Neural cell (in vitro differentiated cells): ENCODE measurements at regions not wholly inside any gene's neighbourhood (a gene's known extent, or its start where the extent isn't known, plus 50 kb on each side); places are given as distances from the start of the nearest gene placed in this dataset.

ENCODE experiments used
- H2AFZ ChIP-seq: fragments of 200-600, 300-800 bp; sonication (generic), shearing (Covaris generic); 2 replicates; pipeline ENCODE4 v1.6.0; 2014; ENCODE audit warnings: low read depth, mild to moderate bottlenecking, antibody characterized with exemption, low read length, moderate library complexity
- H3F3A ChIP-seq: fragments of 200-600 bp; shearing (Covaris generic); 2 replicates; pipeline ENCODE4 v1.6.1; 2016; ENCODE audit warnings: mild to moderate bottlenecking, moderate library complexity, mixed read lengths, antibody characterized with exemption, low read length; ENCODE audit not compliant: insufficient read depth, poor library complexity, severe bottlenecking
- H3K27ac ChIP-seq: fragments of 200-600, 300-800 bp; sonication (generic), shearing (Covaris generic); 2 replicates; pipeline ENCODE4 v1.5.1; 2014; ENCODE audit warnings: mild to moderate bottlenecking, low read length, moderate library complexity
- H3K27me3 ChIP-seq: fragments of 300-800, 200-600 bp; sonication (generic), shearing (Covaris generic); 2 replicates; pipeline ENCODE4 v1.6.0; 2014; ENCODE audit warnings: mild to moderate bottlenecking, low read depth, low read length, moderate library complexity; ENCODE audit not compliant: insufficient read depth
- H3K36me3 ChIP-seq: fragments of 300-800, 200-600 bp; sonication (generic), shearing (Covaris generic); 2 replicates; pipeline ENCODE4 v1.5.1; 2014; ENCODE audit warnings: mild to moderate bottlenecking, antibody characterized with exemption, low read length, moderate library complexity; ENCODE audit not compliant: insufficient read depth
- H3K4me2 ChIP-seq: fragments of 300-800, 200-600 bp; sonication (generic), shearing (Covaris generic); 2 replicates; pipeline ENCODE4 v1.6.0; 2014; ENCODE audit warnings: mild to moderate bottlenecking, low read length
- H3K4me3 ChIP-seq: fragments of 300-800, 200-600 bp; sonication (generic), shearing (Covaris generic); 2 replicates; pipeline ENCODE4 v1.5.1; 2014; ENCODE audit warnings: mild to moderate bottlenecking, low read length, moderate library complexity
- H3K79me2 ChIP-seq: fragments of 200-600 bp; shearing (Covaris generic); replicated peaks from 2 replicates; pipeline ENCODE4 v1.6.0; 2014; ENCODE audit warnings: mild to moderate bottlenecking, low read length, moderate library complexity; ENCODE audit not compliant: insufficient read depth
- H3K9ac ChIP-seq: fragments of 300-800, 200-600 bp; sonication (generic), shearing (Covaris generic); 2 replicates; pipeline ENCODE4 v1.6.1; 2016; ENCODE audit warnings: mild to moderate bottlenecking, low read length, mixed read lengths
- H3K9me2 ChIP-seq: fragments of 200-600 bp; shearing (Covaris generic); 2 replicates; pipeline ENCODE4 v1.6.1; 2016; ENCODE audit warnings: mild to moderate bottlenecking, low read length, mixed read lengths; ENCODE audit not compliant: insufficient read depth
- H3K9me3 ChIP-seq: fragments of 200-600, 300-800 bp; sonication (generic), shearing (Covaris generic); 2 replicates; pipeline ENCODE4 v1.6.1; 2016; ENCODE audit warnings: mild to moderate bottlenecking, mixed run types, low read length, moderate library complexity, mixed read lengths
- H4K20me1 ChIP-seq: fragments of 200-600 bp; shearing (Covaris generic); 2 replicates; pipeline ENCODE4 v1.6.1; 2016; ENCODE audit warnings: mild to moderate bottlenecking, mixed run types; ENCODE audit not compliant: insufficient read depth
- EP300 ChIP-seq: fragments of 450-650 bp; conservative IDR thresholded peaks from 2 replicates; pipeline ENCODE4 v1.6.1; 2014; ENCODE audit warnings: antibody characterized with exemption, mild to moderate bottlenecking, moderate library complexity; ENCODE audit not compliant: poor library complexity, severe bottlenecking
- EZH2 ChIP-seq: fragments of 200-600, 300-800 bp; shearing (Covaris generic), sonication (generic); IDR thresholded peaks from 2 replicates; pipeline ENCODE4 v1.6.1; 2014; ENCODE audit warnings: antibody characterized with exemption, low read length, borderline replicate concordance, mild to moderate bottlenecking; ENCODE audit not compliant: insufficient read depth, poor library complexity, severe bottlenecking
- MXI1 ChIP-seq: fragments of 450-650 bp; conservative IDR thresholded peaks from 2 replicates; pipeline ENCODE4 v1.6.1; 2014; ENCODE audit warnings: antibody characterized with exemption, mild to moderate bottlenecking; ENCODE audit not compliant: poor library complexity, severe bottlenecking
- POLR2AphosphoS5 ChIP-seq: IDR thresholded peaks from 2 replicates; pipeline ENCODE4 v1.6.1; 2012
- RAD21 ChIP-seq: fragments of 450-650 bp; conservative IDR thresholded peaks from 2 replicates; pipeline ENCODE4 v1.6.1; 2014; ENCODE audit warnings: antibody characterized with exemption, mild to moderate bottlenecking, moderate library complexity
- SMC3 ChIP-seq: fragments of 450-650 bp; conservative IDR thresholded peaks from 2 replicates; pipeline ENCODE4 v1.6.1; 2014; ENCODE audit warnings: antibody characterized with exemption, mild to moderate bottlenecking, moderate library complexity; ENCODE audit not compliant: poor library complexity
- TAF1 ChIP-seq: IDR thresholded peaks from 2 replicates; pipeline ENCODE4 v1.6.1; 2012; ENCODE audit warnings: low read depth
- TF ChIP-seq, protein P1 (sequence below): fragments of 450-650 bp; IDR thresholded peaks from 2 replicates; pipeline ENCODE4 v1.5.1; 2014; ENCODE audit warnings: antibody characterized with exemption, mild to moderate bottlenecking, moderate library complexity; ENCODE audit not compliant: poor library complexity, severe bottlenecking
- TF ChIP-seq, protein P2 (sequence below): IDR thresholded peaks from 2 replicates; pipeline ENCODE4 v1.6.1; 2012; ENCODE audit warnings: borderline replicate concordance

DNA sequence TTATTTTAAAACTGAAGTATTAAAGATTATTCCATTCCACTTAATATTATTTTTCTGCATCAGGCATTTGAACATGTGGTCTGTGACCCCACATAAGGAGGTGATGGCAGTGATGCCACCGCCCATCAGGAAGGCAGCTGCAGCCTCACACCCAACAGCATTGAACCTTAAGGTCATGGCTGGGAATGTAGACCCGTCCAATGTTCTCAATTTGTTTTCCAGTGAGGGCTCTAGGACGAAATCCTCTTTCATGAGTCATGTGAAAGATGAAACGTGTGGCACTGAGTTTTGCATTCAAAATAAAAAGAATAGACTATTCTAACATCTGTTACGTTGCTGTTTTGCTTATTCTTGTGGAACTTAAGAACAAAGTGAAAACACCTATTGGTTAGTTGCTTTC, 74.5 kb upstream of the ANKRD10 start:
- Histone ChIP-seq H3K79me2 (no peaks in the 10 kb centered on the region), H3K9ac (no peak overlapping the region), H3K27me3 (no peaks in the 10 kb centered on the region), H3K9me2 (no peaks in the 10 kb centered on the region), H3K4me2 (no peak overlapping the region), H3K27ac (no peak overlapping the region), H3K4me3 (no peak overlapping the region), H3K36me3 (no peaks in the 10 kb centered on the region), H2AFZ (no peak overlapping the region), H3K9me3 (no peaks in the 10 kb centered on the region), H4K20me1 (no peaks in the 10 kb centered on the region), H3F3A (no peaks in the 10 kb centered on the region)
- TF ChIP-seq EZH2 (no peak), MXI1 (no peak), RAD21 (no peak), SMC3 (no peak), EP300 (no peak), POLR2AphosphoS5 (no peak), TAF1 (no peak)
- TF ChIP-seq, protein P1, sequence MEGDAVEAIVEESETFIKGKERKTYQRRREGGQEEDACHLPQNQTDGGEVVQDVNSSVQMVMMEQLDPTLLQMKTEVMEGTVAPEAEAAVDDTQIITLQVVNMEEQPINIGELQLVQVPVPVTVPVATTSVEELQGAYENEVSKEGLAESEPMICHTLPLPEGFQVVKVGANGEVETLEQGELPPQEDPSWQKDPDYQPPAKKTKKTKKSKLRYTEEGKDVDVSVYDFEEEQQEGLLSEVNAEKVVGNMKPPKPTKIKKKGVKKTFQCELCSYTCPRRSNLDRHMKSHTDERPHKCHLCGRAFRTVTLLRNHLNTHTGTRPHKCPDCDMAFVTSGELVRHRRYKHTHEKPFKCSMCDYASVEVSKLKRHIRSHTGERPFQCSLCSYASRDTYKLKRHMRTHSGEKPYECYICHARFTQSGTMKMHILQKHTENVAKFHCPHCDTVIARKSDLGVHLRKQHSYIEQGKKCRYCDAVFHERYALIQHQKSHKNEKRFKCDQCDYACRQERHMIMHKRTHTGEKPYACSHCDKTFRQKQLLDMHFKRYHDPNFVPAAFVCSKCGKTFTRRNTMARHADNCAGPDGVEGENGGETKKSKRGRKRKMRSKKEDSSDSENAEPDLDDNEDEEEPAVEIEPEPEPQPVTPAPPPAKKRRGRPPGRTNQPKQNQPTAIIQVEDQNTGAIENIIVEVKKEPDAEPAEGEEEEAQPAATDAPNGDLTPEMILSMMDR, result no peak
- TF ChIP-seq, protein P2, sequence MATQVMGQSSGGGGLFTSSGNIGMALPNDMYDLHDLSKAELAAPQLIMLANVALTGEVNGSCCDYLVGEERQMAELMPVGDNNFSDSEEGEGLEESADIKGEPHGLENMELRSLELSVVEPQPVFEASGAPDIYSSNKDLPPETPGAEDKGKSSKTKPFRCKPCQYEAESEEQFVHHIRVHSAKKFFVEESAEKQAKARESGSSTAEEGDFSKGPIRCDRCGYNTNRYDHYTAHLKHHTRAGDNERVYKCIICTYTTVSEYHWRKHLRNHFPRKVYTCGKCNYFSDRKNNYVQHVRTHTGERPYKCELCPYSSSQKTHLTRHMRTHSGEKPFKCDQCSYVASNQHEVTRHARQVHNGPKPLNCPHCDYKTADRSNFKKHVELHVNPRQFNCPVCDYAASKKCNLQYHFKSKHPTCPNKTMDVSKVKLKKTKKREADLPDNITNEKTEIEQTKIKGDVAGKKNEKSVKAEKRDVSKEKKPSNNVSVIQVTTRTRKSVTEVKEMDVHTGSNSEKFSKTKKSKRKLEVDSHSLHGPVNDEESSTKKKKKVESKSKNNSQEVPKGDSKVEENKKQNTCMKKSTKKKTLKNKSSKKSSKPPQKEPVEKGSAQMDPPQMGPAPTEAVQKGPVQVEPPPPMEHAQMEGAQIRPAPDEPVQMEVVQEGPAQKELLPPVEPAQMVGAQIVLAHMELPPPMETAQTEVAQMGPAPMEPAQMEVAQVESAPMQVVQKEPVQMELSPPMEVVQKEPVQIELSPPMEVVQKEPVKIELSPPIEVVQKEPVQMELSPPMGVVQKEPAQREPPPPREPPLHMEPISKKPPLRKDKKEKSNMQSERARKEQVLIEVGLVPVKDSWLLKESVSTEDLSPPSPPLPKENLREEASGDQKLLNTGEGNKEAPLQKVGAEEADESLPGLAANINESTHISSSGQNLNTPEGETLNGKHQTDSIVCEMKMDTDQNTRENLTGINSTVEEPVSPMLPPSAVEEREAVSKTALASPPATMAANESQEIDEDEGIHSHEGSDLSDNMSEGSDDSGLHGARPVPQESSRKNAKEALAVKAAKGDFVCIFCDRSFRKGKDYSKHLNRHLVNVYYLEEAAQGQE, result no peak

DNA sequence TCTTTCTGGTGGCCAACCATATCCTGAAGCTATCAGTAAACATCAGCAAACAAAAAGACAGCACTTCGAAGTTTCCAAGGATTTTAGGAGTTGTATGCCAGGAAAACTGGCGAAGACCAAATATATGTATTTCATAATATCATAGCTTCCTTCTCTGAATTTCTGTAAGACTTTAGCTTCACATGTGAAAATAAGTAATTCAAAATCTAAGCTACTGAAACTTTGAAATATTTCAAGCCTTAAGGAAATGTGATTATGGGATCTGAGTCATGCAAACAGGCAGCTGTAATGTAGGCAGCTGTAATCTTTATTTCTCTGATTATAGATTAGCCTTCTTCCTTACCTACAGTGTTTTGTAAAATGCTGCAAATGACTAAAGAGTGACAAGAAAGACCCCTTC, 70.7 kb upstream of the ANKRD10 start:
- no peak for TF ChIP-seq RAD21
- no peak overlapping the region for H3K4me2 ChIP-seq

DNA sequence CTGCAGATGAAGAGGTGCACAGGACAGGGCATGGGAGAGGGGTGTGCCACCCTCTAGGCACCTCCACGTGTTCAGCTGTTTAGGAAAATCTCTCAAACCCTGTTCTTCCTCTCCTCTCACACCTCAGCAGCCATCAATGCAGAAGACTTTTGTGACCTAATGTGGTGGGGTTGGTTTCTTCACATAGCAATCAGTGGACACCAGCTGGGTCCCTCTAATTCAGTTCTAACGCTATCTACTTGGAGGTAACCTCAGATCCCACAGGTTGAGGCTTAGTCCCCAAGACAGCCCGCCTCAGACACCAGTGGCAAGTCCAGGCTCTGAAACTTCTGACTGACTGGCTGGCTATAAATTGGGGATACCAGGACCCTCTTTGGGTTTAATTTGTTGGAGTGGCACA, 69.9 kb upstream of the ANKRD10 start:
- no peak overlapping the region for H3K27ac ChIP-seq

More for the DNA sequence above, 70.7 kb upstream of the ANKRD10 start:
- Histone ChIP-seq H3K79me2 (no peaks in the 10 kb centered on the region), H3K27me3 (no peaks in the 10 kb centered on the region), H2AFZ (no peak overlapping the region), H3K27ac (no peak overlapping the region), H3K9me2 (no peaks in the 10 kb centered on the region), H4K20me1 (no peaks in the 10 kb centered on the region), H3K4me3 (no peak overlapping the region), H3K9me3 (no peaks in the 10 kb centered on the region), H3K36me3 (no peaks in the 10 kb centered on the region), H3F3A (no peaks in the 10 kb centered on the region), H3K9ac (no peak overlapping the region)

More for the DNA sequence above, 69.9 kb upstream of the ANKRD10 start:
- Histone ChIP-seq H3F3A (no peaks in the 10 kb centered on the region), H3K79me2 (no peaks in the 10 kb centered on the region), H4K20me1 (no peaks in the 10 kb centered on the region), H2AFZ (no peak overlapping the region), H3K27me3 (no peaks in the 10 kb centered on the region), H3K4me2 (no peak overlapping the region), H3K36me3 (no peaks in the 10 kb centered on the region), H3K9me3 (no peaks in the 10 kb centered on the region), H3K4me3 (no peak overlapping the region), H3K9ac (no peak overlapping the region), H3K9me2 (no peaks in the 10 kb centered on the region)
- no peak for TF ChIP-seq EZH2
- TF ChIP-seq, protein P1, result no peak
